ENCODE measurements at regions not wholly inside any gene's neighbourhood (a gene's known extent, or its start where the extent isn't known, plus 50 kb on each side); places are given as distances from the start of the nearest gene placed in this dataset.

DNA sequence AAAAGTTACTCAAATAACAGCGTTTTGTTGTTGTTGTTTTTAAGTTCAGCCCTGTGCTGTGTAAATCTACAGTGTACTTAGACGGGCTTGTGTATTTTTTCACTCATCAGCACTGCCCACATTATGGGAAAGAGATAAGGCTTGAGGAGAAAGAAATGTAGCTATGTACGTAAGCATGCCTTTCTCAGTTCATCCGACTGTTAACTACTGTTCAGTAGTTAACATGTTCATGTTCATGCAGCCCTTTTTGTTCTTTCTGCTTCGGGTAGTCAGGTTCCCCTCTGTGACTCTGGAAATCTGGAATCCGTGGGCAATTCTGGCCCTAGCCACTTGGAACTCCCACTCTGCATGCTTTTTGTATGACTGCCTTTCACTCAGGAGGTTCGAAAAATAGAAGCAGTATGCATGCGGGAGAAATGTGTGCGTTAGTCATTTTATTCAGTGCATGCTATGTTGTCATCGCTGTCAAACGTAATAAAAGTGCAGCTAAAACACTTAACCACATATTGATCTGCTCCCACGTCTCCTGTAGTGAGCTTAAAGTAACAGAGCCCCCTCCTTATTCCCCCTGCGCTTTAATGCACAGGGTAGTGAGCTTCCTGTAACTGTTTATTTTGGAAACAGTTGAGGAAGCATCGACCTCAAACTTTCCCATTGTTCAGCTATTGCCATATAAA, 283.1 kb upstream of the NR2F2 start:
- TF ChIP-seq GABPB1 (CRISPR knock-in tag; IDR thresholded peaks at IDR 0.05), result no peak
- no peak for TF ChIP-seq ADNP (CRISPR knock-in tag; IDR thresholded peaks at IDR 0.05)
- no peak for TF ChIP-seq MEIS1 (CRISPR knock-in tag; IDR thresholded peaks at IDR 0.05; ENCODE audit: borderline replicate concordance)
- TF ChIP-seq, protein P1, sequence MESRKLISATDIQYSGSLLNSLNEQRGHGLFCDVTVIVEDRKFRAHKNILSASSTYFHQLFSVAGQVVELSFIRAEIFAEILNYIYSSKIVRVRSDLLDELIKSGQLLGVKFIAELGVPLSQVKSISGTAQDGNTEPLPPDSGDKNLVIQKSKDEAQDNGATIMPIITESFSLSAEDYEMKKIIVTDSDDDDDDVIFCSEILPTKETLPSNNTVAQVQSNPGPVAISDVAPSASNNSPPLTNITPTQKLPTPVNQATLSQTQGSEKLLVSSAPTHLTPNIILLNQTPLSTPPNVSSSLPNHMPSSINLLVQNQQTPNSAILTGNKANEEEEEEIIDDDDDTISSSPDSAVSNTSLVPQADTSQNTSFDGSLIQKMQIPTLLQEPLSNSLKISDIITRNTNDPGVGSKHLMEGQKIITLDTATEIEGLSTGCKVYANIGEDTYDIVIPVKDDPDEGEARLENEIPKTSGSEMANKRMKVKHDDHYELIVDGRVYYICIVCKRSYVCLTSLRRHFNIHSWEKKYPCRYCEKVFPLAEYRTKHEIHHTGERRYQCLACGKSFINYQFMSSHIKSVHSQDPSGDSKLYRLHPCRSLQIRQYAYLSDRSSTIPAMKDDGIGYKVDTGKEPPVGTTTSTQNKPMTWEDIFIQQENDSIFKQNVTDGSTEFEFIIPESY (CRISPR knock-in tag; IDR thresholded peaks at IDR 0.05), result no peak
- no peak for TF ChIP-seq POLR2A (IDR thresholded peaks at IDR 0.05; ENCODE audit: insufficient read depth in 1 of 2, low read depth in 2 of 2, low read length in 2 of 2)
